Karpas-422 (cell line): ENCODE measurements at regions not wholly inside any gene's neighbourhood (a gene's known extent, or its start where the extent isn't known, plus 50 kb on each side); places are given as distances from the start of the nearest gene placed in this dataset.
"Not testable (repeated sequence)": the region's sequence is repeated elsewhere in the genome, so short reads cannot be mapped to it uniquely, and the experiment has no call there.

Experiments
- DNase-seq: peaks from one replicate; pipeline ENCODE4 v3.0.0-alpha.2; 2015
- H2AFZ ChIP-seq: fragments of 200-600 bp; sonication (generic); 2 replicates; pipeline ENCODE4 v1.6.1; 2014; ENCODE audit warnings: antibody characterized with exemption, low read length, mixed read lengths
- H3K27ac ChIP-seq: fragments of 200-600 bp; sonication (generic); 2 replicates; pipeline ENCODE4 v1.5.1; 2014; ENCODE audit warnings: mild to moderate bottlenecking, low read length, moderate library complexity
- H3K27me3 ChIP-seq: fragments of 200-600 bp; sonication (generic); 2 replicates; pipeline ENCODE4 v1.6.1; 2014; ENCODE audit warnings: low read length, mixed read lengths
- H3K36me3 ChIP-seq: fragments of 200-600 bp; sonication (generic); 2 replicates; pipeline ENCODE4 v1.6.1; 2014; ENCODE audit warnings: low read length, mixed read lengths; ENCODE audit not compliant: insufficient read depth
- H3K4me1 ChIP-seq: fragments of 200-600 bp; sonication (generic); 2 replicates; pipeline ENCODE4 v1.6.1; 2014; ENCODE audit warnings: mild to moderate bottlenecking, low read length, mixed read lengths
- H3K4me2 ChIP-seq: fragments of 200-600 bp; sonication (generic); 2 replicates; pipeline ENCODE4 v1.6.1; 2014; ENCODE audit warnings: low read length, low read depth, mild to moderate bottlenecking; ENCODE audit not compliant: poor library complexity, severe bottlenecking
- H3K4me3 ChIP-seq: fragments of 200-600 bp; sonication (generic); 2 replicates; pipeline ENCODE4 v1.5.1; 2014; ENCODE audit warnings: mild to moderate bottlenecking, antibody characterized with exemption, low read length, mixed read lengths
- H3K79me2 ChIP-seq: fragments of 200-600 bp; sonication (generic); 2 replicates; pipeline ENCODE4 v1.6.1; 2014; ENCODE audit warnings: mild to moderate bottlenecking, low read length, mixed read lengths
- H3K9ac ChIP-seq: fragments of 200-600 bp; sonication (generic); 2 replicates; pipeline ENCODE4 v1.6.0; 2014; ENCODE audit warnings: low read length
- H3K9me2 ChIP-seq: fragments of 200-600 bp; sonication (generic), shearing (Covaris generic); replicated peaks from 2 replicates; pipeline ENCODE4 v1.6.0; 2014; ENCODE audit warnings: mild to moderate bottlenecking, low read length, moderate library complexity; ENCODE audit not compliant: insufficient read depth
- H3K9me3 ChIP-seq: fragments of 300-700, 200-600 bp; sonication (generic); 2 replicates; pipeline ENCODE4 v1.6.1; 2014; ENCODE audit warnings: low read length, mixed read lengths
- H4K20me1 ChIP-seq: fragments of 200-600 bp; sonication (generic); 2 replicates; pipeline ENCODE4 v1.6.1; 2014; ENCODE audit warnings: mild to moderate bottlenecking, antibody characterized with exemption, low read length, low read depth; ENCODE audit not compliant: insufficient read depth

DNA sequence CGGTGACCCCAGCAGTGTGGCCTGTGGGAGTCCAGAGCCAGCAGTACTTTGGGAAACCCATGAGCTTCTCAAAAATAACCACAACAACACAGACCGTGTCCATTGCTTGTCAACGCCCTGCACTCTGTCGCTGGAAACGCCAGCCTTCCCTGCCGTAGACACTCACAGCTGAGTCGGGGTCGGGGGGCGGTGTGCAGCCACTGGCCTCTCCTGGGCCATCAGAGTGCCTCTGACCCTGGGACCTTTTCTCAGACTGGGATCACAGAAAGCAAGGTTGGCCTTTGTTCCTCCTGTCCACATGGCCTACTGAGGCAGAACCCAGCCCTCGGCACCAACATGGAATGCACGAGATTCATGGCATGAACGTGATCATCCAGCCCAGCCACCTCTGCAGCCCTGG lies 95.7 kb downstream of the TUBA3C start:
- H3K9ac ChIP-seq: no peak overlapping the region
- H3K9me3 ChIP-seq: peaks cover 49% of the 10 kb centered on the region
- H3K4me1 ChIP-seq: no peaks in the 10 kb centered on the region
- no peak overlapping the region for H2AFZ ChIP-seq
- H3K9me2 ChIP-seq: no peaks in the 10 kb centered on the region
- no peak overlapping the region for H3K4me2 ChIP-seq
- no peak overlapping the region for H3K27ac ChIP-seq
- H3K4me3 ChIP-seq: no peak overlapping the region
- H4K20me1 ChIP-seq: no peaks in the 10 kb centered on the region
- H3K36me3 ChIP-seq: no peaks in the 10 kb centered on the region
- no peak for DNase-seq
- no peaks in the 10 kb centered on the region for H3K27me3 ChIP-seq
- no peaks in the 10 kb centered on the region for H3K79me2 ChIP-seq

DNA sequence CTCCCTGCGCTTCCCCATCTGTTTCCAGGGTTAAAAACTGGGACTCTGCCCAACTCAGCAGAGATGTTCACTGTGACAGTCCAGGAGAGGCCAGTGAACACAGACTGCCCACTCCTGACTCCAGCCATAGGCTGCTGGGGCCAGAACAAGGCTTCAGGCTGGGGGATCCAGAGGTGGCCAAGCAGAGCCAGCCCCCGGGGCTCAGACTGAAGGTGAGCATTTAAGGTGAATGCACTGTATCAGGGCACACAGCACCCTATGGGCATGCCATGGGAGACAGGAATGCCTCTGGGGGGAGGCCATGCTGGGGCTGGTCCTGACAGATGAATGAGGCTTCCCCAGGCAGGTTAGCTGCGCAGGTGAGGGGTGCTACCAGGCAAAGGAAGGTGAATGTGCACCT lies 96.4 kb downstream of the TUBA3C start:
- DNase-seq: no peak
- Histone ChIP-seq H3K27ac (no peak overlapping the region), H3K9ac (no peak overlapping the region), H3K4me3 (no peak overlapping the region), H2AFZ (no peak overlapping the region), H3K9me3 (peaks cover 51% of the 10 kb centered on the region), H3K4me2 (no peak overlapping the region), H3K79me2 (no peaks in the 10 kb centered on the region), H3K27me3 (no peaks in the 10 kb centered on the region), H3K9me2 (no peaks in the 10 kb centered on the region), H3K4me1 (no peaks in the 10 kb centered on the region), H4K20me1 (no peaks in the 10 kb centered on the region), H3K36me3 (no peaks in the 10 kb centered on the region)

DNA sequence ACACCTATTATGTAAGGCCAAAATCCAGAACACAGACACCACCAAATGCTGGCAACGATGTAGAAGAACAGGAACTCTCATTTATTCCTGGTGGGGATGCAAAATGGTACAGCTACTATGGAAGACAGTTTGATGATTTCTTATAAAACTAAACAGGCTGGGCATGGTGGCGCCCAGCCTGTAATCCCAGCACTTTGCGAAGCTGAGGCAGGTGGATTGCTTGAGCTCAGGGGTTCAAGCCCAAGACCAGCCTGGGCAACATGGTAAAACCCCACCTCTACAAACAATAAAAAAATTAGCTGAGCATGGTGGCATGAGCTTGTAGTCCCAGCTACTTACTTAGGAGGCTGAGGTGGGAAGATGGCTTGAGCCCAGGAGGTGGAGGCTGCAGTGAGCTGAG lies 98.3 kb downstream of the TUBA3C start:
- DNase-seq: no peak
- H3K4me3 ChIP-seq: no peak overlapping the region

DNA sequence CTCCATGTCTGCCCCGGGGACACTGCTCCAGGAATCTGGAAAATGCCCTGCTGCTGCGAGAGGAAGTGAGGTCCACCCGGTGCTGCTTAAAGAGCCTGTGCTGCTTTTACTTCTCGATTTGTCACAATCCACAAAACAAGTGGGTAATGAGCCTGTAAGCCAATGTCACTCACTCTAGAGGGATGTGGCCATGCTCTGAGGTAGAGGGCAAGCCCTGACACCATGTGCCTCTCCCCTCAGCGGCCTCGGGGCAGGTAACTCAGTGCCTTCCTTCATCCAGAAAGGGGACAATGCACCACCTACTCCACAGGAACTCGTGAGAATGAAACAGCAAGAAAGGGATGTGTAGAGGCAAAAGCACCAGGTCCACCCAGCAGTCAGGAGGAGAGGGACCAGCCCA lies 106.2 kb downstream of the TUBA3C start:
- no peaks in the 10 kb centered on the region for H3K36me3 ChIP-seq
- H3K27me3 ChIP-seq: no peaks in the 10 kb centered on the region
- H3K4me2 ChIP-seq: no peak overlapping the region
- no peaks in the 10 kb centered on the region for H3K4me1 ChIP-seq
- H3K4me3 ChIP-seq: no peak overlapping the region
- no peak overlapping the region for H3K27ac ChIP-seq
- no peak overlapping the region for H3K9ac ChIP-seq
- no peak overlapping the region for H2AFZ ChIP-seq
- H3K9me2 ChIP-seq: no peaks in the 10 kb centered on the region
- H3K79me2 ChIP-seq: no peaks in the 10 kb centered on the region
- no peaks in the 10 kb centered on the region for H4K20me1 ChIP-seq
- no peak for DNase-seq
- H3K9me3 ChIP-seq: peaks cover 18% of the 10 kb centered on the region

More for the DNA sequence above, 98.3 kb downstream of the TUBA3C start:
- H3K27ac ChIP-seq: no peak overlapping the region
- H3K4me1 ChIP-seq: no peaks in the 10 kb centered on the region
- no peaks in the 10 kb centered on the region for H4K20me1 ChIP-seq
- H3K9me3 ChIP-seq: peaks cover 48% of the 10 kb centered on the region
- H3K79me2 ChIP-seq: no peaks in the 10 kb centered on the region
- H3K36me3 ChIP-seq: no peaks in the 10 kb centered on the region
- H2AFZ ChIP-seq: no peak overlapping the region
- H3K4me2 ChIP-seq: no peak overlapping the region
- no peaks in the 10 kb centered on the region for H3K27me3 ChIP-seq
- H3K9me2 ChIP-seq: no peaks in the 10 kb centered on the region
- H3K9ac ChIP-seq: no peak overlapping the region

DNA sequence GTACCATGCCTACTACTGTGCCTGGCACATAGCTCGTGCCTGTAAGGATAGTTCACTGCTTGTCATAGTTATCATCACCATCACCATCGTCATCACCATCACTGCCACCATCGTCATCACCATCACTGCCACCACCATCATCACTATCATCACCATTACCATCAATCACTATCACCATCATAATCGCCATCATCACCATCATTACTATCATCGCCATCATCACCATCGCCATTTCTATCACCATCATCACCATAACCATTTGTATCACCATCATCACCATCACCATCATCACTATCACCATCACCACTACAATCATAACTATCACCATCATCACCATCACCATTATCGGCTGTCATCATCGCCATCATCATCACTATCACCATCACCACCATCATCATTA lies 107.1 kb downstream of the TUBA3C start:
- Histone ChIP-seq H3K9me2 (no peaks in the 10 kb centered on the region), H3K27ac (no peak overlapping the region), H4K20me1 (no peaks in the 10 kb centered on the region), H3K36me3 (no peaks in the 10 kb centered on the region), H3K4me1 (no peaks in the 10 kb centered on the region), H3K4me2 (no peak overlapping the region), H2AFZ (no peak overlapping the region), H3K79me2 (no peaks in the 10 kb centered on the region), H3K9me3 (peaks cover 12% of the 10 kb centered on the region), H3K27me3 (no peaks in the 10 kb centered on the region), H3K4me3 (no peak overlapping the region), H3K9ac (no peak overlapping the region)
- no peak for DNase-seq

DNA sequence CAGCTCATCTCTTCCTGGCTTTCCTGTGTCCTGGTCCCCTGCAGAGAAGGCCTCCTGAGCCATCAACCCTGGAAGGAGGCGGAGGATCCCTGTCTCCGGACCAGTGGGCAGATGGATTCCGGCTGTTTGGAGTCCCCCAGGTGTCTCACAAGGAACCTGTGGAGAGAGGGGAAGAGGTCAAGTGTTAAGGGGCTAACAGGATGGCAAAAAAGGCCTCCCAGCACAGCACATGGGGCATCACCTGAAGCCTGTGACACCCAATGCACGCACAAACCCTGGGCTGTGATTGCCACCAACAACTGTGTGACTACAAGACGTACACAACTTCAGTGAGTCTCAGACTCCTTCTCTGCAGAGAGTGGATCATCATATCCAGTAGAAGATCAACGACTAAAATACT lies 107.5 kb downstream of the TUBA3C start:
- H3K79me2 ChIP-seq, H3K27me3 ChIP-seq, DNase-seq, H3K9ac ChIP-seq, H3K27ac ChIP-seq, H3K4me1 ChIP-seq, H2AFZ ChIP-seq, H3K36me3 ChIP-seq, H4K20me1 ChIP-seq, H3K4me2 ChIP-seq, H3K9me2 ChIP-seq, H3K9me3 ChIP-seq, H3K4me3 ChIP-seq: not testable (repeated sequence)

DNA sequence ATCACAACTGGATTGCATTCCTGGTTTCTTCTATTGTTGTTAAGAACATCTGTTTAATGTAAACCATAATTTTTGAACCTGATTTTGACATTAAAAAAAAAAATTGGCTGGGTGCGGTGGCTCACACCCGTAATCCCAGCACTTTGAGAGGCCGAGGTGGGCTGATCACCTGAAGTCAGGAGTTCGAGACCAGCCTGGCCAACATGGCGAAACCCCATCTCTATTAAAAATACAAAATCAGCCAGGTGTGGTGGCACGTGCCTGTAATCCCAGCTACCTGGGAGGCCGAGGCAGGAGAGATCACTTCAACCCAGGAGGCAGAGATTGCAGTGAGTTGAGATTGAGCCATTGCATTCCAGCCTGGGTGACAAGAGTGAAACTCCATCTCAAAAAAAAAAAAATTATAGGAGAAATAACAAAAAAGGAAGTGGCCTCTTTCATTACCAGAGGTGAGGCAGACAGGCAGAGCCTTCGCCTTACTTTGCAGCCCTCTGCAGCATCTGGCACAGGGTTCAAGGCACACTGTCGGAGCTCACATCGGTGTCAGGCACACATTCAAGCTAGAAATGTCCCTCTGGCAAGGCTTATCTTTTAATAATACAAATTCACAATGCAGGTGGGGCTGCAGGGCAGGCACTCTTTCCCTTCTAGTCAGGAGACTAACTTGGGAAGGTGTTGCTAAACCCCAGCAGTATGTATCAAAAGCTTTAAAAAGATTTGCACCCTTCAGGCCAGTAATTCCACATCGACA lies 108.5 kb downstream of the TUBA3C start:
- not testable (repeated sequence) for H3K27me3 ChIP-seq, H3K4me2 ChIP-seq, DNase-seq, H4K20me1 ChIP-seq, H3K27ac ChIP-seq, H3K9me3 ChIP-seq, H3K9me2 ChIP-seq, H2AFZ ChIP-seq, H3K4me3 ChIP-seq, H3K79me2 ChIP-seq, H3K36me3 ChIP-seq, H3K9ac ChIP-seq, H3K4me1 ChIP-seq

DNA sequence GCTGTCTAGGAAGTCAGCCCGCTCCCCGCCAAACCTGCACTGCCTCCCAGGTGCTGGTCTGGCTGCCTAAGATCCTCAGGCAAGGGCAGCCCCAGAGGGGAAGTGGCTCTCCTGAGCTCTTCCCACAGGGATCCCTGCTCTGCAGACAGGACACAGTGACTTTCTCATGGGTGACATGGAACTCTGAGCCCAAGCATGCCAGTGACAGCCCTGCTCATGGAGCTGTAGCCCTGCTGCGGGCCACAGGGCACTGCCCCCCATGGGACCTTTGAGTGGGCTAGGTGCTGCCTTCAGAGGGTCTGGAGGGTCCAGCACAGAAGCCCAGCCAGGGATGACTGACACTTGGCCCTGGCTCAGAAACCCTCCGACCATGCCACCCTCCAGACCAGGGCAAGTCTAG lies 109.1 kb downstream of the TUBA3C start:
- no peaks in the 10 kb centered on the region for H3K36me3 ChIP-seq
- H3K4me3 ChIP-seq: no peak overlapping the region
- no peaks in the 10 kb centered on the region for H3K27me3 ChIP-seq
- no peak overlapping the region for H2AFZ ChIP-seq
- no peak for DNase-seq
- peaks cover 10% of the 10 kb centered on the region for H3K9me3 ChIP-seq
- H3K4me1 ChIP-seq: no peaks in the 10 kb centered on the region
- no peak overlapping the region for H3K4me2 ChIP-seq
- H3K9ac ChIP-seq: no peak overlapping the region
- no peak overlapping the region for H3K27ac ChIP-seq
- no peaks in the 10 kb centered on the region for H3K9me2 ChIP-seq
- H4K20me1 ChIP-seq: no peaks in the 10 kb centered on the region
- no peaks in the 10 kb centered on the region for H3K79me2 ChIP-seq
